ENCODE measurements at regions not wholly inside any gene's neighbourhood (a gene's known extent, or its start where the extent isn't known, plus 50 kb on each side); places are given as distances from the start of the nearest gene placed in this dataset.

DNA sequence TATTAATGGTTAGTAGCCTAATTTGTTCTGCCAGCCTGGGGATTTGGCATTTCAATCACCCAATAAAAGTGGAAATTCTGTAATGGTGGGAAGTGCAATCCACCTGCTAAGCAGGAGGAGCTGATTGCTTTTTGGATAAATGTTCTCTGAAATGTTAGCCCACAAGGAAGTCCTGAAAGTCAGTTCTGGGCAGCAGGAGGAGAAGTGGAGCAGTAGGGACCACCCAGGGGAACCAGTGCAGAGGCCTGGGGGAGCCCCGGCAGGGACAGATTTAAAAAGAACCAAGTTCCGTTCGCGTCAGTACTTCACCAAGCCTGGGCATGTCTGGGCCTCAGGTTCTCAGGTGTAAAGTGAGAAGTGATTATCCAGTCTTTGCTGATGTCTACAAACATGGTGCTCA is 248.5 kb upstream of the RAB6C start:
- no peak for DNase-seq

DNA sequence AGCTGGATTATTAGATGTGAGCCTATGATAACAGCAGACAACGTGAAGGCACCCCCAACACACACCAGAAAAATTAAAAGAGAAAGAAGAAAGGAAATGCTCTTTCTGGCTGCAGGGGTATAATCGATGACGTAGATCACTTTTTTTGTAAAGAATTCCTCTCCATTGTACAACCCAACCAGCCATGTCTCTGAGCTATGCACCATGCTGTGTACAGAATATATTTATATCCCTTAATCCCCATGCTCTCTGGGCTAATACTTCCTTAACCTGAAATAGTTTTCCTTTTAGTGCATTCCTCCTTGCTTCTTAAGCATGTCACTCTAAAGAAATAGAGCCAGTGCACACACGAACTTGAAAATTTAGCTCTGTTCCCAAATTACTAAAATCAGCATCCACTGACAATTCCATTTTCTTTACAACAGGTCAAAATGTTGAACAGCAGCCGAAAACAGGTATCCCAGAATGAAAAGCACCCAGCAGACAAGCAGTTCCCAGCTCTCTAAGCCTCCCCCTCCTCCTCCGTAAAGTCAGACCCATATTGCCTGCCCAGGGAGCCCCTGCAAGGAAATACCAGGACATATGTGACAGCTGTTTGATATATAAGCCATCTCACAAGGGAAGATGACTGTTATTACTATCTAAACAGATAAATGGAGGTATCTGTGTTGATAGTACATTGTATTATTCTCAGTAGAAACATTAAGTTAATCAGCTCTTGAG is 247.4 kb upstream of the RAB6C start:
- no peak for DNase-seq

DNA sequence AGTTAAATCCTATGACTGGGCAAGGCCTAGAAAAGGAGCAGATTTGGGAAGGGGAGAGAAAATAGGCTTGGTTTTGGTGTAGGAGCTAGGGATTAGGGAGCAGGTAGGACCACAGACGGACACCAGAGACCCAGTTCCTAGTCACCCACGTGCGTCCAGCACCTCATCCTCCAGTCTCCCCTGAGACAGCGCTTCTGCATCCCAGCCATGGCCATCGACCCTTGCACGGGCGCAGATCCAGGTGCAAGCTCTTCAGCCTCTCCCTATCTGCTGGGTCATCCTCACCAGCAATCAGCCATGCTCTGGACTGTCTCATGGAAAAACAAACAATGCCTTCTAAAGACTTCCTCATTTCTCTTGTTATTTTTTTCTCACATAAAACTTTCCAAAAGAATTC is 246.8 kb upstream of the RAB6C start:
- no peak for DNase-seq

- no peak for DNase-seq
These were observed 246.4 kb upstream of the RAB6C start for GRCh38 chr2:129733041-129733440.

DNA sequence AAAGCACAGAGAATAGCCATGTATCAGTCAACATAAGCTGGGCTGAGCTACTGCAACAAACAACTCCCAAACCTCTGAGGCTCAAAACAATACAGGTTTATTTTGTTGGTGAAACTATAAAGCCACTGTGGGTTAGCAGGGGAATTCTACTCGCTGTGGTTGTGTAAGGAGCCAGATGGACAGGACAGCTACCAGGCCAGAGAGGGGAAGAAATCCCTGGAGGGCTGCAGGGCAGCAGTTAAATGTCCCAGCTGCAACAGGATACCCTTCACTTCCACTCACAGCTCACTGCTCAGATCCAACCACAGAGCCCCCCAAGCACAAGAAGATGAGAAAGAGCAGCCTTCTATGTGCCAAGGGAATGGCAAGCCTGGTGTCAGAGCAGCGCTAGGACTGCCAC is 245.9 kb upstream of the RAB6C start:
- no peak for DNase-seq

DNA sequence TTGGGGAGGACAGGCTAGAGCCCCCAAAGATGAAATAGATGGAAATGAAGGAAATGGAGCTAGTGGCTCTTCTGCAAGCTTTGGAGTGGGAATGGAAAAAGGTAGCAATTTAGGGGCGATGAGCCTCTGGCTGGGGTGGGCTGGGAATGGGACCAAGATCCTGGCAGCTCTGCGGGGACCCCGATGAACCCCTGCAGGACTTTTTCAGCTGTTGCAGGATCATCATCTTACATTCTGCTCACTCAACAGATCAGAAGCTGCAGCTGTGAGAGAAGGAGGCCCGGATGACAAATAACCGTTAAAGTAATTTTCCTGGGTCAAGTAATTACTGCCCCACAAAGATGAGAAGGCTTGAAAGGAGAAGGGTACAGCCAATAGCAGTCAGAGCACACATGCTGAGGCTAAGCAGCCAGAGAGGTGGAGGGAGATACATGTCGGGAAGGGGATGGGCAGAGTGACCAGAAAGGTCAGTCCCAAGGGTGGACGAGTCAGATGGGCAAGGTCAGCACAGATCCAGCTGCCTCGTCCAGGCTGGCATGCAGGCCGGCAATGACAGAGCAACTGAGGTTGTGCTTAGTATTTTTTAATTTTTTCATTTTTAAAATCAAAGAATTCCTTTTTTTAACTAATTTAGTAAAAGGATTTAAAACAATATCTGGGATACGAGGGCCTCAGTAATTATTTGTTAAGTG is 245.0 kb upstream of the RAB6C start:
- no peak for DNase-seq

DNA sequence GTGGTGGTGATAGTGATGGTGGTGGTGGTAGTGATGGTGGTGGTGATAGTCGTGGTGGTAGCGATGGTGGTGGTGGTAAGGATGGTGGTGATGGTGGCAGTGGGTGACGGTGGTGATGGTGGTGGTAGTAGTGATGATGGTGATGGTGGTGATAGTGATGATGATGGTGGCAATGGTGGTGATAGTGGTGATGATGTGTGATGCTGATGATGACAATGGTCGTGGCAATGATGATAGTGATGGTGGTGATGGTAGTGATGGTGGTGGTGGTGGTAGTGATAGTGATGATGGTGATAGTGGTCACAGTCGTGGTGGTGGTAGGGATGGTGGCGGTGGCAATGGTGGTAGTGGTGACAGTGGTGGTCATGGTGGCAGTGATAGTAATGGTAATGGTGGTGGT is 243.9 kb upstream of the RAB6C start:
- DNase-seq, result no peak

GRCh38 chr2:129737660-129738527 is 241.6 kb upstream of the RAB6C start:
- DNase-seq, result no peak

DNA sequence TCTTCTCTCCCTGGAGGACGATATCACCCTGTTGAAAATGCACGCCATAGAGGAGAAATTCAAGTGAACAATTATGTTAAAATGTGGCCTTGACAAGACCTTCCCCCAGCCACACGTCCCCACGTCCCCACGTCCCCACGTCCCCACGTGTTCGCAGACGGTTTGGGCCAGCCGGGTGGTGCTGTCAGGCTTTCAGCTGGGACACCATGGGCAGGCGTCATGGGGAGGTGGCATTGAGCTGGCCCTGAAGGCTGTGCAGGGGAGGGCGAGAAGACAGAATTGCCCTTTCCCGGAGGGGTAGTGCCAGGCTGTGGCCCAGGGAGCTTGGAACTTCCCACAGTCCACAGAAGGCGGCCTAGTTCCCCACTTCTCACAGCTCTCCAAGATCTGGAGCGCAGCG is 240.7 kb upstream of the RAB6C start:
- no peak for DNase-seq

- no peak for DNase-seq
These were observed 239.0 kb upstream of the RAB6C start for GRCh38 chr2:129740504-129740903.

DNA sequence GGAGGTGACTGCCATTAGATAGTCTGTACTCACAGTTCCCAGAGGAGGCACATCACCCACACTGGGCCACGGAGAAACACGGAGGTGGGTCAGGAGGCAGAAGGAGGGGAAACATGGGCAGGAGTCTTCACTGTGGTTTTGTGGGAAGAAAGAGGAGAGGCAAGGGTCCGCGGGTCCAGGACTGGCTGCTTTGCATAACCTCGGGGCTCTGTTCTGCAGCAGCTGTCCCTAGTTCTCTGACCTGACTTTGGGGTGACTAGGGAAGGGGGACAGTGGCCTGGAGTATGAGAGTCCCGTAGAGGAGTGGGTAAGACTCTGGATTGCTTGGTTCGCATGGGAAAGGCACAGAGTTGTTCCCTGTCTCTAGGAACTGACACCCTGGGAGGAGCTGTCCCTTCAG is 238.3 kb upstream of the RAB6C start:
- no peak for DNase-seq

DNA sequence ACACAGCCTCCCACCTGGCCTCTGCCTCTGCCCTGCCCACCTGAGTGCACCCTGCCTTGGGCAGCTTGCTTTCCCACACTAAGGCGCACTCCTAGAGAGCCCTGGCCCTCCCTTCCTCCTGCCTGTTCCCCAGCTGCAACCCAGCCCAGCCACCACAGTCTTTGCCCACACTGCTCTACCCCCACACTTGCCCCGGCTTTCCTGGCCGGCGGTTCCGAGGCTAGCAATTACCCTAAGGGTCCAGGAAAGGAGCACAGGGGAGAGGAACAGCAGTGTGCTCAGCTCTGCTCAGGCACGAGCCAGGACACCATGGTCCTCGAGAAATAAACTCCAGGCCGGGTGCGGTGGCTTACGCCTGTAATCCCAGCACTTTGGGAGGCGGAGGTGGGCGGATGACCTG is 237.8 kb upstream of the RAB6C start:
- DNase-seq, result no peak

DNA sequence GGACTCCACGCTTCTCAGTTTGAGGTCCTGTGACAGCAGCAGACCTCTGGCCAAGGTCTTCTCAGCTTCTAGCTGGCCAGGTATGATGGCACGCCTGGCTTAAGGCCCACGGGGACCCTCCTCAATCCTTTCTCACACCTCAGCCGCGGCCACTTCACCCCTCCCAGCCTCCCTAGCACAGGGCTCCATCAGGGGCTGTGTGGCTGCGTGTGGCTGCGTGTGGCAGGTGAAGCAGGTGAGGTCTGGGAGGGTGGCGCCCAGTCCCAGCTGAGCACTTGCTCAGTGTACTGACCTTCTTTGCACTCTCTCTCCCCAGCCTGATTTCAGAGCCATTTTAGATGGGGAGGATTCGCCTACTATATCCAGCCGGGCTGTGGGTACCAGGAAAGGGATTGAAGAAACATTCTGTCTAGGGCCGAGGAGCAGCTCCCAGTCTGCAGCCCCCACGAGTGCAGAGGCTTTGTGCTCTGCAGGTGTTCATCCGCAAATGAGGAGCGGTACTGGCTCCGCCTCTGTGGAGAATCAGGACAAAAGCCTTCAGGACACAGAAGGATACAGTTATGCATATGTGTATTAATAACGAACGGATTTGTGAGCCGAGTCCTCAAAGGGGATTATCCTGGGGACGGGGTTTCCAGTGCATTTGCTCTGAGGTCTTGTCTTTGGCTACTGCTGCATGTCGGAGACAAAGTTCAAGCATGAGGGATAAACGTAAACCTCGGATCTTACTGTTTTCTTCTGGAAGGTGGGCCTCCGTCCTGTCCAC is 236.9 kb upstream of the RAB6C start:
- DNase-seq, result no peak

DNA sequence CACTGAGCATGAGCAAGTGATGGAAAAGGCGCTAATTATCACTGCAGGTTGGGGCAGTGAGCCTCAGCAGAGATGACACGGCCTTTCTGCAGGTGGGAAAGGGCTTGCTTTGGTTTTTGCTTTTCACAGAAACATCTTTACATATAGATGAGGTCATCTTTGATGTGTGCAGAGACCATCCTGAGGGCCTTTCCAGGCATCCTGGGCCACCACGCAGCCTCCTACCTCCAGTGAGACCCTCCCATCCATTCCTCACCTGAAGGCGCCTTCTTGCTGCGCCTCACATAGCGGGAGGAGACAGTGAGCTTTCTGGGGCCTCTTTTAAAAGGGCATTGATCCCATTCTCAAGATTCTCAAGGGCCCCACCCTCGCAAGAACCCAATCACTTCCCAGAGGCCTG is 235.3 kb upstream of the RAB6C start:
- DNase-seq, result no peak

GRCh38 chr2:129744649-129745048 is 234.8 kb upstream of the RAB6C start:
- no peak for DNase-seq

DNA sequence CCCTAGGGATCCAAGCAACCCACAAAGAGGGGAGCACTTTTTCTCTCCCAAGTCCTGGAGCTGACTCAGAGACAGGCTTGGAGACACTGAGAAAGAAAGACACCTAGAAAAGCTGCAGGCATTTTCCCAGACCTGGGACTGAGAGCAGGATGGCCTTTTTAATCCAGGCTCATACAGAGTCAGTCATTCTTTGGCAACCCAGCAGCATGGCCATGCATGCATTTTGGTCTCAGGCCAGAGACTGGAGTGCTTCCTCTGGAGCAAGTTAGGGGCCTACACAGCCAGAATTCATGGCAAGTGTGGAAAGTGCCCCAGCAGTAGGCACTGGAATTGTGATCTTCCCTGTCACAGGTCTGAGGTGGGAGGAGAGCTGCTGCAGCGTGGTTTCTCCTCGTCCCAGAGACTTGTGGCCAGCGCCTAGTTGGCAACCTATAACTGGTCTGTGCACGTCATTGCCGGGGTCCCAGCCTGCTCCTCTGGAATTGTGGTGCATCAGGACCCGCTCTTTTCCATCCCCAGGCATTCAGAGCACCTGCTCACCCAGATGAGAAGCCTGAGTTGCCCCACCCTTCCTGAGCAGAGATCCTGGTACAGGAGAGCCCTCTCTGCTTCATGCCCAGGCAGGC is 231.9 kb upstream of the RAB6C start:
- DNase-seq, result no peak

- DNase-seq, result no peak
These were observed 231.2 kb upstream of the RAB6C start for GRCh38 chr2:129748250-129748649.

GRCh38 chr2:129748653-129749052 is 230.8 kb upstream of the RAB6C start:
- no peak for DNase-seq

- DNase-seq, result no peak
These were observed 228.1 kb upstream of the RAB6C start for GRCh38 chr2:129751409-129751808.

DNA sequence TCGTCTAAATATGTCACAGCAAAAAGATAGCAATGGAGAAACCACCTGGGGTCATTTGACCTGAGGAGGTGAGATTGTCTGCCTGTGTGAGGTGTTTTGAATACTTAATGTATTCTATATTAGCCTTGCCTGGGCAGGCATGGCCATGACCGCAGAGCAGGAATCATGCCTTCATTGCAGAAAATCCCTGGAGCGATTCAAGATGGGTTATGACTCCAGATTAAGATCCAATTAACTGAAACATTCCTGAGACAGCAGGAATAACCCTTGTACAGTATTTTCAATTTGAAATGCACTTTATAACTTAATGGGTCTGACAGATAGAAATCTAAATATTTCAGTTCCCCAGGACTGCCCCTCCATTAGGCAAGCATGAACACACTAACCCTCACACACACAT is 227.3 kb upstream of the RAB6C start:
- DNase-seq, result no peak

- DNase-seq, result no peak
These were observed 226.8 kb upstream of the RAB6C start for GRCh38 chr2:129752686-129753085.

DNA sequence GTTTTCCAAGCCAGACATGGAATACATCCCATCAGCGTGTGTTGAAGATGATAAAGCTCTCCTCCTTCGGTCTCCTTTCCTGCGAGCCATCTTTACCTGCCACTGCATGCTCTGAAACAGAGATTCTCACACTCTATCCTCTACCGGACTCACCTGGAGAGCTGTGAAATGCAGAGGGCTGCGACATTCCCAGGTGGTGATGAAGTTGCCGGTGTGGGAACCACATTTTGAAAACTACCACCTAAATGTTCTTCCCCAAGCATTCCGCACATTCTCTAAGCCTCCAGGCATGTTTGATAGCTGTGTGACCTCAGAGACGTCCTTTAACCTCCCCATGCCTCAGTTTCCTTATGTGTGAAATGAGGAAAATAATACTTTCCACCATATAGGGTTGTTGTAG is 226.2 kb upstream of the RAB6C start:
- no peak for DNase-seq

DNA sequence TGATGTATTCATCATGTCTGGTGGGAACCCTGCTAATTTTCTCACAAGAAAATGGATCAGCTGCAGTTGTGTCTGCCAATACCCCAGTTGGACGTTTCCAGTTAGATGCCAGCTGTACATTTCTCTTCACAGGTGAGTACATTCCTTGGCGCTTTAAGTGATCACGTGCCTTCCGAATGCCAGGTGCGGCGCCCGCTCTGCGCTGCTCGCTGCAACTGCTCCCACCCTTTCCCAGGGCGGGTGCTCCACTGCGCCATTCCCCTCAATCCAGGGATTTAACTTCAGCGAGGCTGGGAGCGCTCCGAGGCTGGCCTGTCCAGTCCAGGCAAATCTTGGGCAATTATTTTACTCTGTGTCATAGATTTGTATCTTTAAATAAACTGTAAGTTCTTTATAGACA is 225.0 kb upstream of the RAB6C start:
- DNase-seq, result no peak

Measured in CD4-positive, alpha-beta T cell treated with Interleukin-17A for 4 hours (primary cell).